HepG2 (cell line): ENCODE measurements at regions not wholly inside any gene's neighbourhood (a gene's known extent, or its start where the extent isn't known, plus 50 kb on each side); places are given as distances from the start of the nearest gene placed in this dataset.

Experiments used
- BHLHE40 ChIP-seq: IDR thresholded peaks from 2 replicates; pipeline ENCODE4 v1.6.1; 2011; ENCODE audit warnings: low read length, improper control_type of control experiment
- CTCF ChIP-seq: sonication (generic); formaldehyde crosslinking; IDR thresholded peaks from 2 replicates; pipeline ENCODE4 v1.5.0; 2020; ENCODE audit warnings: mild to moderate bottlenecking, missing genetic modification reagents, moderate library complexity
- EZH2 ChIP-seq: conservative IDR thresholded peaks from 2 replicates; pipeline ENCODE4 v1.6.1; 2012; ENCODE audit warnings: mild to moderate bottlenecking, low read depth, low read length, moderate library complexity
- FOXA3 ChIP-seq: IDR thresholded peaks from 2 replicates; pipeline ENCODE4 v1.6.1; 2016; ENCODE audit warnings: missing genetic modification reagents, missing compliant biosample characterization
- FOXJ3 ChIP-seq: sonication (generic); formaldehyde crosslinking; IDR thresholded peaks from 2 replicates; pipeline ENCODE4 v1.4.0; 2020; ENCODE audit warnings: missing genetic modification reagents, mild to moderate bottlenecking, borderline replicate concordance
- FOXO4 ChIP-seq: sonication (generic); formaldehyde crosslinking; conservative IDR thresholded peaks from 2 replicates; pipeline ENCODE4 v1.8.1; 2023; ENCODE audit warnings: missing genetic modification reagents
- HIC2 ChIP-seq: sonication (generic); formaldehyde crosslinking; IDR thresholded peaks from 2 replicates; pipeline ENCODE4 v1.9.0; 2022; ENCODE audit warnings: low read depth, missing genetic modification reagents
- HNRNPH1 ChIP-seq: fragments of 200-400 bp; formaldehyde crosslinking; optimal IDR thresholded peaks from 2 replicates; pipeline ENCODE3; 2017; ENCODE audit warnings: mild to moderate bottlenecking, low read depth, low read length
- KLF11 ChIP-seq: IDR thresholded peaks from 2 replicates; pipeline ENCODE4 v1.6.1; 2016; ENCODE audit warnings: missing compliant biosample characterization
- MTA1 ChIP-seq: sonication (generic); formaldehyde crosslinking; IDR thresholded peaks from 2 replicates; pipeline ENCODE4 v1.4.0; 2020; ENCODE audit warnings: missing genetic modification reagents, mild to moderate bottlenecking, borderline replicate concordance
- MXD4 ChIP-seq: IDR thresholded peaks from 2 replicates; pipeline ENCODE4 v1.6.1; 2016; ENCODE audit warnings: mild to moderate bottlenecking, missing biosample characterization, missing genetic modification reagents
- NFYB ChIP-seq: sonication (generic); formaldehyde crosslinking; IDR thresholded peaks from 2 replicates; pipeline ENCODE4 v1.4.0; 2020; ENCODE audit warnings: missing genetic modification reagents
- POGZ ChIP-seq: sonication (generic); formaldehyde crosslinking; IDR thresholded peaks from 2 replicates; pipeline ENCODE4 v1.4.0; 2020; ENCODE audit warnings: mild to moderate bottlenecking, missing genetic modification reagents
- RELA ChIP-seq: sonication (generic); formaldehyde crosslinking; IDR thresholded peaks from 2 replicates; pipeline ENCODE4 v1.4.0; 2020; ENCODE audit warnings: missing genetic modification reagents
- ZBTB10 ChIP-seq: sonication (generic); formaldehyde crosslinking; IDR thresholded peaks from 2 replicates; pipeline ENCODE4 v1.4.0; 2020; ENCODE audit warnings: missing genetic modification reagents, borderline replicate concordance
- ZNF143 ChIP-seq: sonication (generic); formaldehyde crosslinking; IDR thresholded peaks from 2 replicates; pipeline ENCODE4 v1.4.0; 2020; ENCODE audit warnings: missing genetic modification reagents
- ZNF17 ChIP-seq: sonication (generic); formaldehyde crosslinking; IDR thresholded peaks from 2 replicates; pipeline ENCODE4 v1.5.0; 2020; ENCODE audit warnings: mild to moderate bottlenecking, missing genetic modification reagents
- ZNF234 ChIP-seq: sonication (generic); formaldehyde crosslinking; conservative IDR thresholded peaks from 2 replicates; pipeline ENCODE4 v1.5.1; 2020; ENCODE audit warnings: mild to moderate bottlenecking, missing genetic modification reagents
- ZNF280D ChIP-seq: sonication (generic); formaldehyde crosslinking; IDR thresholded peaks from 2 replicates; pipeline ENCODE4 v1.5.1; 2020; ENCODE audit warnings: mild to moderate bottlenecking, missing genetic modification reagents
- ZNF75D ChIP-seq: sonication (generic); formaldehyde crosslinking; IDR thresholded peaks from 2 replicates; pipeline ENCODE4 v1.8.1; 2023; ENCODE audit warnings: missing genetic modification reagents, mild to moderate bottlenecking, borderline replicate concordance

GRCh38 chr2:234773764-234774409 is 177.9 kb upstream of the SH3BP4 start (continued):
- no peak for TF ChIP-seq ZBTB10 (CRISPR knock-in tag)
- no peak for TF ChIP-seq MTA1 (CRISPR knock-in tag)
- no peak for TF ChIP-seq BHLHE40
- TF ChIP-seq ZNF17 (CRISPR knock-in tag), result no peak
- 0 out of 2 replicates have a peak, but pooled peaks have one; percentile 19 for TF ChIP-seq HIC2 (CRISPR knock-in tag)
- no peak for TF ChIP-seq ZNF234
- TF ChIP-seq ZNF75D (CRISPR knock-in tag), result no peak
- no peak for TF ChIP-seq FOXJ3 (CRISPR knock-in tag)
- TF ChIP-seq MXD4 (CRISPR knock-in tag), result no peak
- TF ChIP-seq NFYB (CRISPR knock-in tag), result no peak
- TF ChIP-seq CTCF (CRISPR knock-in tag), result no peak
- TF ChIP-seq HNRNPH1, result no peak
- no peak for TF ChIP-seq EZH2
- no peak for TF ChIP-seq KLF11 (CRISPR knock-in tag)
- TF ChIP-seq FOXO4 (CRISPR knock-in tag), result no peak
- TF ChIP-seq FOXA3 (CRISPR knock-in tag), result peak; percentile 58; the same call in 1 of the 2 replicates
- TF ChIP-seq RELA (CRISPR knock-in tag), result no peak
- TF ChIP-seq ZNF143, result no peak
- TF ChIP-seq ZNF280D (CRISPR knock-in tag), result 0 out of 2 replicates have a peak, but pooled peaks have one; percentile 32
- TF ChIP-seq POGZ (CRISPR knock-in tag), result 0 out of 2 replicates have a peak, but pooled peaks have one; percentile 12
